AG10803 (cell line): ENCODE measurements at regions not wholly inside any gene's neighbourhood (a gene's known extent, or its start where the extent isn't known, plus 50 kb on each side); places are given as distances from the start of the nearest gene placed in this dataset.
A peak's percentile ranks its signal among the peaks of the same experiment; 100 is the strongest.

Source experiments
- DNase-seq: peaks from one replicate; pipeline ENCODE4 v3.0.0; 2010; ENCODE audit warnings: low read depth
- H3K4me3 ChIP-seq: 2 replicates; pipeline ENCODE4 v1.5.1; 2011; ENCODE audit warnings: mild to moderate bottlenecking, low read length, control low read depth
- CTCF ChIP-seq: conservative IDR thresholded peaks from 2 replicates; pipeline ENCODE4 v1.5.1; 2011; ENCODE audit warnings: mild to moderate bottlenecking, low read length, control low read depth, inconsistent platforms

- no peak for DNase-seq
- TF ChIP-seq CTCF, result no peak
- H3K4me3 ChIP-seq, result no peak overlapping the region
Measured at GRCh38 chr21:14858311-14858710, 206.5 kb downstream of the NRIP1 start.

DNA sequence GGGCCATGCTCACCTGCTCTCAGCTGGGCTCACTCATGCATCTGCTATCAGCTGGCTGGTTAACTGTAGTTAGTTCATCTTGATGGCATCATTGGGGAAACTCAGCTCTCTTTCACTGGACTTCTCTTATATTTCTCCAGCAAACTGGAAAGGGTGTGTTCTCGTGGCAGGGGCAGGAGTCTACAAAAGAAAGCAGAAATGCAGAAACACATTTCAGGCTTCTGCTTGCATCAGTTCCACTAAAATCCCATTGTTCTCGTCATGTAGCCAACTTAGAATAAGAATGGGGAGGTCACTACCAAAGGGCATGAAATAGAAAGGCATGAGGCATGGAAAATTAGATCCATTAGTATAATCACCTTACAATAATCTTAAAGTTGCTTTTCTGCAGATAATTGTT lies 207.3 kb downstream of the NRIP1 start:
- no peak overlapping the region for H3K4me3 ChIP-seq
- TF ChIP-seq CTCF, result no peak
- DNase-seq, result no peak

DNA sequence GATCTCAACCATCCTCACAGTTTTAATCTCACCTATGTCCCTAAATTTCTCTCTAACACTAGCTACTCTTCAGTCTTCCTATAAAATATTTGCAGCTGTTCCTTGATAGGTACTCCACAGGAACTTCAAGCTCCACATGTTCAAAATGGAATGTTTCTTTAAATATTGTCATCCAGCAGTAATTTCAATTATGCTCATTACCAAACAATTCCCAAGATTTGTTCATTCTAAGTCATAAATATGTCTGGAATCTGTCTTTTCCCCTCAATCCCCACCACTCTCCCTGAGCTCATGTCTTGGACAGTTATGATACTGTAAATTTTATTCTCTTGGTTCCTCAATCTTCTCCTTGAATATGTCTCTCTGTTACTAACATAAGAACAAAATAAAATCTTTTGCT lies 214.4 kb downstream of the NRIP1 start:
- peak; percentile 58 for DNase-seq
- no peak overlapping the region for H3K4me3 ChIP-seq
- no peak for TF ChIP-seq CTCF

- no peak for DNase-seq
- no peak overlapping the region for H3K4me3 ChIP-seq
Measured at GRCh38 chr21:14846621-14847020, 218.2 kb downstream of the NRIP1 start.

DNA sequence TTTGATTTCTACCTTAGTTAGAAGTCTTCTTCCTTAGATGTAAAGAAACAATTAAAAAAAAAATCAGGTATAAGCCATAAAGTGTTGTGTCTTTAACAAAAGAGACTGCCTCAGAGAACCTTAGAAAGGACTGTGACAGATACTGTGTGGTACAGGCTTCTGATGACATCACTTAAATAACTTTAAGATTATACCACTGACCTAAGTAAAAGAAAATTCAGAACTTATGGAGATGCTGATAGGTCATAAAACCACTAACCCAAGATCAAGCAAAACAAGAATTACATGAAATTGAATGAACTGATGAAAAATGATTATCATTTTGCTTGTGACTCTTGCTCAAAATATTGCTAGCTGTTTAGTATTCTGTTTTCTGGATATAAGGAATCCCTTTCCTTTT lies 220.8 kb downstream of the NRIP1 start:
- no peak for TF ChIP-seq CTCF

More at GRCh38 chr21:14846621-14847020, 218.2 kb downstream of the NRIP1 start:
- TF ChIP-seq CTCF, result no peak

GRCh38 chr21:14842601-14843000 lies 222.2 kb downstream of the NRIP1 start:
- no peak for TF ChIP-seq CTCF
- DNase-seq, result peak; percentile 51
- H3K4me3 ChIP-seq, result no peak overlapping the region

More for the DNA sequence above, 220.8 kb downstream of the NRIP1 start:
- no peak overlapping the region for H3K4me3 ChIP-seq
- DNase-seq, result no peak

- TF ChIP-seq CTCF, result no peak
- H3K4me3 ChIP-seq, result no peak overlapping the region
- no peak for DNase-seq
Measured at GRCh38 chr21:14841511-14842472, 223.0 kb downstream of the NRIP1 start.
